Tibial nerve (tissue), 4 donors: ENCODE measurements at regions not wholly inside any gene's neighbourhood (a gene's known extent, or its start where the extent isn't known, plus 50 kb on each side); places are given as distances from the start of the nearest gene placed in this dataset.

Source experiments
- DNase-seq, 2 donors: peaks; one replicate each; pipeline ENCODE4 v3.0.0-alpha.2; 2019; ENCODE audit warnings: low spot score in 2 of 2
- H3K27ac ChIP-seq, 4 donors: fragments of 200-600 bp; sonication (generic) in 3 of 4; one replicate each; pipeline ENCODE4 v1.5.1; 2017 to 2019; ENCODE audit warnings: mild to moderate bottlenecking in 1 of 4
- H3K27me3 ChIP-seq, 2 donors: fragments of 200-600 bp; sonication (generic) in 1 of 2; one replicate each; pipeline versions ENCODE4 v1.5.1 to v1.6.0; 2017 to 2019
- H3K36me3 ChIP-seq, 3 donors: fragments of 200-600 bp; sonication (generic); one replicate each; pipeline ENCODE4 v1.5.1; 2018 to 2019
- H3K4me1 ChIP-seq, 4 donors: fragments of 200-600 bp; sonication (generic) in 3 of 4; one replicate each; pipeline ENCODE4 v1.5.1; 2017 to 2019
- H3K4me3 ChIP-seq, 4 donors: fragments of 200-600 bp; sonication (generic) in 3 of 4; one replicate each; pipeline ENCODE4 v1.5.1; 2017 to 2019; ENCODE audit warnings: mild to moderate bottlenecking in 1 of 4, moderate library complexity in 1 of 4
- H3K9me3 ChIP-seq, 4 donors: fragments of 200-600 bp; sonication (generic) in 3 of 4; one replicate each; pipeline ENCODE4 v1.5.1; 2017 to 2019
- EP300 ChIP-seq, 2 donors: sonication (generic); formaldehyde crosslinking; IDR thresholded peaks; one replicate each; pipeline ENCODE4 v1.6.1; 2017; ENCODE audit warnings: antibody characterized with exemption in 2 of 2, mild to moderate bottlenecking in 1 of 2
- POLR2A ChIP-seq, 2 donors: fragments of 450-650 bp; IDR thresholded peaks; one replicate each; pipeline ENCODE4 v1.6.1; 2017; ENCODE audit warnings: antibody characterized with exemption in 2 of 2, mild to moderate bottlenecking in 2 of 2, moderate library complexity in 2 of 2
- WGBS, 2 donors: methylation state at CpG; one replicate each; pipeline ENCODE4 v1.1.5; 2018; 5-methylcytosine and 5-hydroxymethylcytosine counted together
- TF ChIP-seq, protein P1 (sequence below), 5 experiments: fragments of 200-600 bp in 3 of 5; fragments of 450-650 bp in 2 of 5; sonication (generic) in 3 of 5; IDR thresholded peaks; one replicate each; pipeline ENCODE4 v1.5.1; 2016 to 2019; ENCODE audit warnings: antibody characterized with exemption in 5 of 5, mild to moderate bottlenecking in 3 of 5, moderate library complexity in 2 of 5

DNA sequence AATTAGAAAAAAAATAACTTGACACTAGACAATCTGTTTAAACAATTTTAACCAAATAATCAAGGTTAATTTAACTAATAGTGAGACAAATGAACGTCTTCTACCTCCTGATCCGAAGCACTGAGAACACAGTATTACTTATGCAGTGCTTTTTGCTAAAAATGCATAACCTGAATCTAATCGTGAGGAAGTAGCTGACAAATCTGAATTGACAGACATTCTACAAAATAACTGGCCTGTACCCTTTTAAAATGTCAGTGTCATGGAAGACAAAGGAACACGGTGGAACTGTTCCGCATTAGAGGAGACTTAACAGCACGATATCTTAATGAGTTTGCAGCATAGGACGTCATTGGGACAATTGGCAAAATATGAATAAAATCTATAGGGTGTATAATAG, 631.2 kb upstream of the ZFP42 start:
- WGBS, 2 donors = 85 to 92% methylated on average over 7 of the region's 7 CpGs
- H3K27ac ChIP-seq = no peak overlapping the region
- H3K36me3 ChIP-seq = no peaks in the 10 kb centered on the region
- no peak for DNase-seq
- H3K27me3 ChIP-seq = no peaks in the 10 kb centered on the region
- TF ChIP-seq POLR2A (IDR thresholded peaks at IDR 0.05) = no peak
- TF ChIP-seq, protein P1, sequence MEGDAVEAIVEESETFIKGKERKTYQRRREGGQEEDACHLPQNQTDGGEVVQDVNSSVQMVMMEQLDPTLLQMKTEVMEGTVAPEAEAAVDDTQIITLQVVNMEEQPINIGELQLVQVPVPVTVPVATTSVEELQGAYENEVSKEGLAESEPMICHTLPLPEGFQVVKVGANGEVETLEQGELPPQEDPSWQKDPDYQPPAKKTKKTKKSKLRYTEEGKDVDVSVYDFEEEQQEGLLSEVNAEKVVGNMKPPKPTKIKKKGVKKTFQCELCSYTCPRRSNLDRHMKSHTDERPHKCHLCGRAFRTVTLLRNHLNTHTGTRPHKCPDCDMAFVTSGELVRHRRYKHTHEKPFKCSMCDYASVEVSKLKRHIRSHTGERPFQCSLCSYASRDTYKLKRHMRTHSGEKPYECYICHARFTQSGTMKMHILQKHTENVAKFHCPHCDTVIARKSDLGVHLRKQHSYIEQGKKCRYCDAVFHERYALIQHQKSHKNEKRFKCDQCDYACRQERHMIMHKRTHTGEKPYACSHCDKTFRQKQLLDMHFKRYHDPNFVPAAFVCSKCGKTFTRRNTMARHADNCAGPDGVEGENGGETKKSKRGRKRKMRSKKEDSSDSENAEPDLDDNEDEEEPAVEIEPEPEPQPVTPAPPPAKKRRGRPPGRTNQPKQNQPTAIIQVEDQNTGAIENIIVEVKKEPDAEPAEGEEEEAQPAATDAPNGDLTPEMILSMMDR (IDR thresholded peaks at IDR 0.05) = no peak
- TF ChIP-seq EP300 (IDR thresholded peaks at IDR 0.05) = no peak
- no peaks in the 10 kb centered on the region for H3K4me1 ChIP-seq
- H3K4me3 ChIP-seq = no peak overlapping the region
- no peaks in the 10 kb centered on the region for H3K9me3 ChIP-seq

DNA sequence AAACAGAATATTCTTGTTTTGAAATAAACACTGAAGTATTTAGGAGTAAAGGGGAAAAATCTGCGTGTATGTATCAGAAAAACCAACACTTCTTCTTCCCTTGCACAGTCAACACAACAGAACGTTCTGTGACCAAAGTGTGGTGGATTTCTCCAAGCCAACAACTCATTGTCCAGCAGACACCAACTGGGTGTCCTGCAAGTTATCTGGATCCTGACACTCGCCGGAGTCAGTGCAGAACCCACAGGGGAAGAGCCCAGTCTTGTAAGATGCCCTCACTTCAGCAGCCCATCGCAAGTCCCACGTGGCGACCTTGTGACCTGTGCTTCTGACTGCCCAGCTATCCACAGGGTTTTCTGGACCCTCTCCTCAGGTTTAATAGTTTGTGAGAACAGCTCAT, 630.7 kb upstream of the ZFP42 start:
- Histone ChIP-seq H3K27me3 (no peaks in the 10 kb centered on the region), H3K9me3 (no peaks in the 10 kb centered on the region), H3K4me3 (no peak overlapping the region), H3K4me1 (no peaks in the 10 kb centered on the region), H3K27ac (no peak overlapping the region), H3K36me3 (no peaks in the 10 kb centered on the region)
- DNase-seq = no peak
- TF ChIP-seq, protein P1 (IDR thresholded peaks at IDR 0.05) = no peak
- TF ChIP-seq POLR2A (IDR thresholded peaks at IDR 0.05) (no peak), EP300 (IDR thresholded peaks at IDR 0.05) (no peak)
- 91 to 96% methylated on average over 7 of the region's 7 CpGs for WGBS, 2 donors

DNA sequence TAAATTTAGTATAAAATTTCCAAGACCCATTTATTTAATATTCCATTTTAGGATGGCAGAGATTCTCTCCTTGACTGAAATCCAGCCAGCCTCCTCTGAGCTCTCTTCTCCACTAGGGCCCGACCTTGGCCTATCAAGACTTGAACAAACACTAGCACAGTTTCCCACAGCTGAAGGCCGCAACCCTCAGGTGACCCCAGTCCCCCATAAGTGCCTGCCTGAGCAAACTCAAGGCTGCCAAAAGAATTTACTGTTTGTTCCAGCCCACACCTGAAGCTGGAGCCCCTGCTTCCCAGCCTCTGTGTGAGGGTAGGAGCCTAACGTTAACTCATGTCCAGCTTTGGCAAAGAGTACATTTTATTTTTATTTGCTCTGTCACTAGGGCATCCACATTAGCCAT, 629.0 kb upstream of the ZFP42 start:
- no peak for DNase-seq
- H3K4me1 ChIP-seq = no peaks in the 10 kb centered on the region
- H3K9me3 ChIP-seq = no peaks in the 10 kb centered on the region
- H3K36me3 ChIP-seq = no peaks in the 10 kb centered on the region
- 48 to 60% methylated on average over 3 of the region's 3 CpGs for WGBS, 2 donors
- H3K27ac ChIP-seq = no peak overlapping the region
- TF ChIP-seq, protein P1 (IDR thresholded peaks at IDR 0.05) = no peak
- TF ChIP-seq POLR2A (IDR thresholded peaks at IDR 0.05) = no peak
- TF ChIP-seq EP300 (IDR thresholded peaks at IDR 0.05) = no peak
- no peak overlapping the region for H3K4me3 ChIP-seq
- no peaks in the 10 kb centered on the region for H3K27me3 ChIP-seq

DNA sequence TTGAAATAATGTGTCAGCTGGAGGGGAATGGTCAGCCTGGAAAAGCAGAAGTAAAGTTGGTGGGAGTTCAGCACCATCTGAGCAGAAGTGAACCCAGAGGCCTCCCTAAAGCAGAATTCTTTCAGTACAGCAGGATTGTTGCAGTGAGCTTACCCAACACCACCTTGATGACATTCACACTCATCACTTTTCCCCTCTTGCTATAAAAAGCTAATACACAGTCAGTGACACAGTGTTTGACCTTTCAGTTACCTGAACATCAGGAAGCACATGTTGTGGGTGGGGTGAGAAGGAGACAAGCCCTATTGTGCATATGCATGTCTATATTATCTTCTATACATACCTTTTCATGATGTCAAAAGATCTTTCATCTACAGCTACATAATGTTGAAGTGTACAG, 624.7 kb upstream of the ZFP42 start:
- no peaks in the 10 kb centered on the region for H3K27me3 ChIP-seq
- peaks cover 0 to 3% (median 0%) of the 10 kb centered on the region in 4 donors for H3K9me3 ChIP-seq
- no peaks in the 10 kb centered on the region for H3K4me1 ChIP-seq
- no peak overlapping the region for H3K4me3 ChIP-seq
- TF ChIP-seq EP300 (IDR thresholded peaks at IDR 0.05) (no peak), POLR2A (IDR thresholded peaks at IDR 0.05) (no peak)
- TF ChIP-seq, protein P1 (IDR thresholded peaks at IDR 0.05) = no peak
- H3K27ac ChIP-seq = no peak overlapping the region
- no peaks in the 10 kb centered on the region for H3K36me3 ChIP-seq
- DNase-seq = no peak

DNA sequence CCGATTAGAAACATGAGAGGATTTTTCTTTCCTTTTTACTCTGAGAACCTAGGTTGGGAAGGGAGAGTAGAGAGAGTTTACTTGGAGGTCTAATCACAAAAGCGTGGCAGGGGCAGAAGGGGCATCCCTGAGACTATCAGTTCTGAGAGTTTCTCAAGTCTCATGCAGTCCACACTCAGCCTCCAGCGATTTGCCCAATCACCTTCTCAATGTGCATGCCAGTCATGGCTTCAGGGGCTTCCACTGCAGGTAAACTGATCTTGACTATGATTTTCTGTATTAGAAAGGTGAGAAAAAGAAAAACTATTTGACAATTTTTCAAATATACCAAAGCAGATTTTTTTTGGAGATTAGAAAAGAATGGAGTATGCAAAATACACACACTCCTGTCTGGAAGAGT, 617.1 kb upstream of the ZFP42 start:
- DNase-seq = no peak
- no peaks in the 10 kb centered on the region for H3K4me1 ChIP-seq
- 61 to 70% methylated on average over 3 of the region's 3 CpGs for WGBS, 2 donors
- no peaks in the 10 kb centered on the region for H3K36me3 ChIP-seq
- H3K27ac ChIP-seq = no peak overlapping the region
- H3K27me3 ChIP-seq = no peaks in the 10 kb centered on the region
- H3K4me3 ChIP-seq = no peak overlapping the region
- TF ChIP-seq EP300 (IDR thresholded peaks at IDR 0.05) (no peak), POLR2A (IDR thresholded peaks at IDR 0.05) (no peak)
- TF ChIP-seq, protein P1 (IDR thresholded peaks at IDR 0.05) = no peak
- peaks cover 0 to 17% (median 0%) of the 10 kb centered on the region in 4 donors for H3K9me3 ChIP-seq
